ENCODE measurements at regions not wholly inside any gene's neighbourhood (a gene's known extent, or its start where the extent isn't known, plus 50 kb on each side); places are given as distances from the start of the nearest gene placed in this dataset.

- TF ChIP-seq CTCF (conservative IDR thresholded peaks at IDR 0.05; ENCODE audit: low read length) (no peak), EZH2phosphoT487 (IDR thresholded peaks at IDR 0.05; ENCODE audit: borderline replicate concordance) (no peak)
These were observed 2469.0 kb downstream of the PCDH7 start for GRCh38 chr4:33189169-33189568.

Data from Loucy (cell line).